ENCODE measurements at regions not wholly inside any gene's neighbourhood (a gene's known extent, or its start where the extent isn't known, plus 50 kb on each side); places are given as distances from the start of the nearest gene placed in this dataset.

DNA sequence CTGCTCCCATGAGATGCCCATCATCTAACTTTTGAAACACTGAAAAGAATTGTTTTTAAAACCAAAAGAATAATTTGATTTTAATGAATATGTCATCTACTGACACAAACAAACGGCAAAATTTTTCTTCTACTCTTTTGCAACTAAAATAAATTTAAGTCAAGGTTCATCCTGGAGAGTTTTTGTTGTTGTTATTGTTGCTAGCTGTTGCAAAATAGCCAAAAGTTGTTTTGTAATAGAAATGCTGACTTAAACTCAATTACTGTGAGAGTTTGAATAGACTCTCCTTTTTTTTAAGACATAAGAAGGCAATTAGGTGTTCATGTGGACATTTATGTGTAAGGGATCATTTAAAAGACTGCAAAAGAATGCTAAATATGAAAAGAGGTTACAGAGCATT, 146.0 kb upstream of the SEM1 start:
- no peak for TF ChIP-seq POLR2A (IDR thresholded peaks at IDR 0.05)
- TF ChIP-seq, protein P1, sequence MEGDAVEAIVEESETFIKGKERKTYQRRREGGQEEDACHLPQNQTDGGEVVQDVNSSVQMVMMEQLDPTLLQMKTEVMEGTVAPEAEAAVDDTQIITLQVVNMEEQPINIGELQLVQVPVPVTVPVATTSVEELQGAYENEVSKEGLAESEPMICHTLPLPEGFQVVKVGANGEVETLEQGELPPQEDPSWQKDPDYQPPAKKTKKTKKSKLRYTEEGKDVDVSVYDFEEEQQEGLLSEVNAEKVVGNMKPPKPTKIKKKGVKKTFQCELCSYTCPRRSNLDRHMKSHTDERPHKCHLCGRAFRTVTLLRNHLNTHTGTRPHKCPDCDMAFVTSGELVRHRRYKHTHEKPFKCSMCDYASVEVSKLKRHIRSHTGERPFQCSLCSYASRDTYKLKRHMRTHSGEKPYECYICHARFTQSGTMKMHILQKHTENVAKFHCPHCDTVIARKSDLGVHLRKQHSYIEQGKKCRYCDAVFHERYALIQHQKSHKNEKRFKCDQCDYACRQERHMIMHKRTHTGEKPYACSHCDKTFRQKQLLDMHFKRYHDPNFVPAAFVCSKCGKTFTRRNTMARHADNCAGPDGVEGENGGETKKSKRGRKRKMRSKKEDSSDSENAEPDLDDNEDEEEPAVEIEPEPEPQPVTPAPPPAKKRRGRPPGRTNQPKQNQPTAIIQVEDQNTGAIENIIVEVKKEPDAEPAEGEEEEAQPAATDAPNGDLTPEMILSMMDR (IDR thresholded peaks at IDR 0.05): no peak
- no peak for TF ChIP-seq EP300 (IDR thresholded peaks at IDR 0.05)

All from suprapubic skin (tissue), 3 donors.